Endodermal cell (in vitro differentiated cells): ENCODE measurements at regions not wholly inside any gene's neighbourhood (a gene's known extent, or its start where the extent isn't known, plus 50 kb on each side); places are given as distances from the start of the nearest gene placed in this dataset.

Source experiments
- DNase-seq: peaks from one replicate; pipeline ENCODE4 v3.0.0-alpha.2; 2017
- H3K27ac ChIP-seq: 2 replicates; pipeline ENCODE4 v1.5.1; 2013; ENCODE audit warnings: mild to moderate bottlenecking, low read depth, low read length, moderate library complexity
- H3K27me3 ChIP-seq: 2 replicates; pipeline ENCODE4 v1.6.1; 2013; ENCODE audit warnings: mild to moderate bottlenecking, low read length, moderate library complexity; ENCODE audit not compliant: insufficient read depth, control insufficient read depth, poor library complexity, severe bottlenecking
- H3K36me3 ChIP-seq: 2 replicates; pipeline ENCODE4 v1.7.0; 2013; ENCODE audit warnings: mild to moderate bottlenecking, low read length, moderate library complexity; ENCODE audit not compliant: control insufficient read depth, insufficient read depth
- H3K4me1 ChIP-seq: one replicate; pipeline ENCODE4 v1.7.0; 2013; ENCODE audit warnings: low read length; ENCODE audit not compliant: control insufficient read depth, insufficient read depth
- H3K4me3 ChIP-seq: 2 replicates; pipeline ENCODE4 v1.5.1; 2013; ENCODE audit warnings: mild to moderate bottlenecking, low read length, moderate library complexity
- H3K9ac ChIP-seq: 2 replicates; pipeline ENCODE4 v1.6.1; 2013; ENCODE audit warnings: mild to moderate bottlenecking, low read length, moderate library complexity; ENCODE audit not compliant: poor library complexity, severe bottlenecking; ENCODE audit errors: extremely low read depth
- H3K9me3 ChIP-seq: 2 replicates; pipeline ENCODE4 v1.6.1; 2013; ENCODE audit warnings: mild to moderate bottlenecking, low read length, moderate library complexity; ENCODE audit not compliant: control insufficient read depth
- H3K27ac Mint-ChIP-seq: 2 replicates; pipeline ENCODE4 v1.8.0; 2020; ENCODE audit warnings: mixed read lengths
- H3K27me3 Mint-ChIP-seq: 2 replicates; pipeline ENCODE4 v1.8.0; 2021; ENCODE audit warnings: mild to moderate bottlenecking, mixed read lengths; ENCODE audit not compliant: insufficient read depth
- H3K36me3 Mint-ChIP-seq: 2 replicates; pipeline ENCODE4 v1.8.0; 2020; ENCODE audit warnings: low read depth, mixed read lengths
- H3K4me1 Mint-ChIP-seq: 2 replicates; pipeline ENCODE4 v1.8.0; 2020; ENCODE audit warnings: mixed read lengths
- H3K4me3 Mint-ChIP-seq: 2 replicates; pipeline ENCODE4 v1.8.0; 2020; ENCODE audit warnings: mild to moderate bottlenecking, moderate library complexity, mixed read lengths
- H3K9me3 Mint-ChIP-seq: 2 replicates; pipeline ENCODE4 v1.8.0; 2020; ENCODE audit warnings: mild to moderate bottlenecking, mixed read lengths
- WGBS, 2 experiments: methylation state at CpG; one replicate each; pipeline versions ENCODE4 v1.1.5 to v1.1.7; 2013; ENCODE audit warnings: missing lambda C conversion rate in 2 of 2, mixed read lengths in 1 of 2; ENCODE audit not compliant: insufficient coverage in 1 of 2, insufficient read length in 1 of 2; 5-methylcytosine and 5-hydroxymethylcytosine counted together
- TF ChIP-seq, protein P1 (sequence below): fragments of 200-600 bp; sonication (generic); conservative IDR thresholded peaks from 2 replicates; pipeline ENCODE4 v1.5.0; 2021; ENCODE audit warnings: antibody characterized with exemption, mild to moderate bottlenecking

DNA sequence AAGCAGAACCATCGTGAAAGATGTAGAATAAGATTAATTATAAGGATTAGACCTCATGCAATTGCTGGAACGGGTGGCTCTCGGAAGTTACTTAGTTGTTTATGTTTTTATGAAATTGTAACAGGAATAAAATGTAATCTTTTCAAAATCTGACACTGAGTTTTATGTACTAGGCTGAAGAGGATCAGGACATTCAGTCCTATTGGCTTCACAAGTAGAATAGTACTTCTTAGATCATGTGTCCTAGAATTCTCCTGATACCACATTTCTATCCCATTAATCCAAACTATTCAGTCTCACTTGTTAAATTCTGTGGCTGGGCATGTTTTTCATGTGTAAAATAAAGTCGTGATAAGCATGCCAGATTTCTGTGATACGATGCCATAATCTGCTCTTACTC lies 423.5 kb upstream of the OR4E1 start:
- Histone ChIP-seq H3K36me3 (no peaks in the 10 kb centered on the region), H3K9me3 (no peaks in the 10 kb centered on the region), H3K27ac (no peak overlapping the region), H3K27me3 (no peaks in the 10 kb centered on the region), H3K4me3 (no peak overlapping the region), H3K9ac (no peak overlapping the region), H3K4me1 (no peaks in the 10 kb centered on the region)
- no peaks in the 10 kb centered on the region for H3K9me3 Mint-ChIP-seq
- H3K27me3 Mint-ChIP-seq: no peaks in the 10 kb centered on the region
- no peak for DNase-seq
- TF ChIP-seq, protein P1, sequence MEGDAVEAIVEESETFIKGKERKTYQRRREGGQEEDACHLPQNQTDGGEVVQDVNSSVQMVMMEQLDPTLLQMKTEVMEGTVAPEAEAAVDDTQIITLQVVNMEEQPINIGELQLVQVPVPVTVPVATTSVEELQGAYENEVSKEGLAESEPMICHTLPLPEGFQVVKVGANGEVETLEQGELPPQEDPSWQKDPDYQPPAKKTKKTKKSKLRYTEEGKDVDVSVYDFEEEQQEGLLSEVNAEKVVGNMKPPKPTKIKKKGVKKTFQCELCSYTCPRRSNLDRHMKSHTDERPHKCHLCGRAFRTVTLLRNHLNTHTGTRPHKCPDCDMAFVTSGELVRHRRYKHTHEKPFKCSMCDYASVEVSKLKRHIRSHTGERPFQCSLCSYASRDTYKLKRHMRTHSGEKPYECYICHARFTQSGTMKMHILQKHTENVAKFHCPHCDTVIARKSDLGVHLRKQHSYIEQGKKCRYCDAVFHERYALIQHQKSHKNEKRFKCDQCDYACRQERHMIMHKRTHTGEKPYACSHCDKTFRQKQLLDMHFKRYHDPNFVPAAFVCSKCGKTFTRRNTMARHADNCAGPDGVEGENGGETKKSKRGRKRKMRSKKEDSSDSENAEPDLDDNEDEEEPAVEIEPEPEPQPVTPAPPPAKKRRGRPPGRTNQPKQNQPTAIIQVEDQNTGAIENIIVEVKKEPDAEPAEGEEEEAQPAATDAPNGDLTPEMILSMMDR: no peak
- H3K27ac Mint-ChIP-seq: no peak overlapping the region
- H3K36me3 Mint-ChIP-seq: no peaks in the 10 kb centered on the region
- peaks cover 2% of the 10 kb centered on the region for H3K4me1 Mint-ChIP-seq
- WGBS, 2 experiments: 83 to 94% methylated on average over 5 of the region's 5 CpGs
- H3K4me3 Mint-ChIP-seq: no peak overlapping the region

DNA sequence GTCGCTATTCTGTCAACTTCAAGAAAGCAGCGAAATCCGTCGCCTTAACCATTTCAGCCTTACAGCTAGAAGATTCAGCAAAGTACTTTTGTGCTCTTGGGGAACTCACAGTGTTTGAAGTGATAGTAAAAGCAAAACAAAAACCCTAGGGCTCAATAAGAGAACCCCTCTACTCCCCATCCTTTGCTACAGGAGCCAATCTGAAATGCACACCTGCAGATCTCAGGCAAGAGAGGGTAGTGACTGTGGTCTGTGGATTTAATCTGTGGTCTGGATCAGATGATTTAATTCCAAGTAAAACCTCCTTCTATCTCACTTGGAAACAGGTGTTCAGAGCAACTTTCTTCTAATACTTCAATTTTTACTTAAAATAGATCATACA lies 422.9 kb upstream of the OR4E1 start:
- WGBS, 2 experiments: 94 to 96% methylated on average over 4 of the region's 4 CpGs
- no peak overlapping the region for H3K4me3 Mint-ChIP-seq
- H3K4me1 ChIP-seq: no peaks in the 10 kb centered on the region
- no peaks in the 10 kb centered on the region for H3K36me3 ChIP-seq
- no peak overlapping the region for H3K27ac Mint-ChIP-seq
- H3K36me3 Mint-ChIP-seq: no peaks in the 10 kb centered on the region
- H3K9me3 ChIP-seq: no peaks in the 10 kb centered on the region
- DNase-seq: no peak
- no peak overlapping the region for H3K9ac ChIP-seq
- H3K9me3 Mint-ChIP-seq: no peaks in the 10 kb centered on the region
- TF ChIP-seq, protein P1: no peak
- no peaks in the 10 kb centered on the region for H3K27me3 ChIP-seq
- peaks cover 2% of the 10 kb centered on the region for H3K4me1 Mint-ChIP-seq
- no peak overlapping the region for H3K27ac ChIP-seq
- H3K4me3 ChIP-seq: no peak overlapping the region
- no peaks in the 10 kb centered on the region for H3K27me3 Mint-ChIP-seq

DNA sequence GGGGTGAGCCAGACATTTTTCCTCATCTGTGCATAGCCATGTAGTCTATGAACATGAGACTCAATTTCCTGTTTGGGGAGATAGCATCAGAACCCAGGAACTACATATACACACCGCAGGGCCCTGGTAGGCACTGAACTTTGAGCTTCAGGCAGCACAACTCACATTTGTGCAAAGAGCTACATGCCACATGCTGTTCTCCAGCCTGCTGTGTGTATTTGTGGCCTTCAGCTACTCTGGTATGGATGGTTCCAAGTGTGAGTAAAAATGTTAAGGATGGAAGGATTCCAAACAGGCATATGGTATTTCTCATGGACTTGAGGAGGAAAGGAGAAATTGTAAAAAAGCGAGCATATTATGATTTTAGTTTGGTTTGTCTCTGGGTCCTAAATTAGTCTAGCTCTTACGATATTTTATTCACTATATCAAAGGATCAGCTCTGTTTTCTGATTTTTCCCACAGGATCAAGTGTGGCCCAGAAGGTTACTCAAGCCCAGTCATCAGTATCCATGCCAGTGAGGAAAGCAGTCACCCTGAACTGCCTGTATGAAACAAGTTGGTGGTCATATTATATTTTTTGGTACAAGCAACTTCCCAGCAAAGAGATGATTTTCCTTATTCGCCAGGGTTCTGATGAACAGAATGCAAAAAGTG lies 422.4 kb upstream of the OR4E1 start:
- Mint-ChIP-seq H3K9me3 (no peaks in the 10 kb centered on the region), H3K4me1 (peaks cover 2% of the 10 kb centered on the region), H3K4me3 (no peak overlapping the region), H3K36me3 (no peaks in the 10 kb centered on the region), H3K27me3 (peaks cover under 1% of the 10 kb centered on the region), H3K27ac (no peak overlapping the region)
- TF ChIP-seq, protein P1: no peak
- Histone ChIP-seq H3K36me3 (no peaks in the 10 kb centered on the region), H3K4me3 (no peak overlapping the region), H3K27me3 (no peaks in the 10 kb centered on the region), H3K4me1 (no peaks in the 10 kb centered on the region), H3K9me3 (no peaks in the 10 kb centered on the region), H3K27ac (no peak overlapping the region), H3K9ac (no peak overlapping the region)
- 89 to 93% methylated on average over 3 to 4 of the region's 4 CpGs for WGBS, 2 experiments
- no peak for DNase-seq
